Liver (tissue), 7 donors: ENCODE measurements at regions not wholly inside any gene's neighbourhood (a gene's known extent, or its start where the extent isn't known, plus 50 kb on each side); places are given as distances from the start of the nearest gene placed in this dataset.

Source experiments
- DNase-seq: peaks from one replicate; pipeline ENCODE4 v3.0.0-alpha.2; 2017; ENCODE audit warnings: low spot score
- H3K27ac ChIP-seq, 2 donors: one replicate each; pipeline ENCODE4 v1.7.0; 2013; ENCODE audit warnings: inconsistent platforms in 2 of 2, low read length in 2 of 2, control low read depth in 1 of 2, low read depth in 1 of 2, mild to moderate bottlenecking in 1 of 2
- H3K27me3 ChIP-seq, 4 donors: one replicate each; pipeline versions ENCODE4 v1.6.1 to v1.7.0; 2013; ENCODE audit warnings: low read length in 3 of 4, inconsistent platforms in 1 of 4, mild to moderate bottlenecking in 1 of 4, moderate library complexity in 1 of 4; ENCODE audit not compliant: control insufficient read depth in 4 of 4, insufficient read depth in 4 of 4
- H3K36me3 ChIP-seq, 4 donors: one replicate each; pipeline versions ENCODE4 v1.6.1 to v1.7.0; 2013; ENCODE audit warnings: low read length in 3 of 4, mild to moderate bottlenecking in 3 of 4, low read depth in 1 of 4, moderate library complexity in 1 of 4; ENCODE audit not compliant: control insufficient read depth in 4 of 4, insufficient read depth in 3 of 4
- H3K4me1 ChIP-seq, 4 donors: one replicate each; pipeline versions ENCODE4 v1.6.1 to v1.7.0; 2013; ENCODE audit warnings: low read length in 3 of 4, mild to moderate bottlenecking in 3 of 4, moderate library complexity in 1 of 4; ENCODE audit not compliant: control insufficient read depth in 4 of 4, insufficient read depth in 4 of 4
- H3K4me3 ChIP-seq, 3 donors: one replicate each; pipeline versions ENCODE4 v1.6.1 to v1.7.0; 2013; ENCODE audit warnings: low read length in 3 of 3, control low read depth in 1 of 3, low read depth in 1 of 3, mild to moderate bottlenecking in 1 of 3
- H3K9ac ChIP-seq, 2 donors: one replicate each; pipeline ENCODE4 v1.7.0; 2013; ENCODE audit warnings: low read length in 2 of 2, mild to moderate bottlenecking in 2 of 2, moderate library complexity in 2 of 2, control low read depth in 1 of 2, low read depth in 1 of 2
- H3K9me3 ChIP-seq, 4 donors: one replicate each; pipeline versions ENCODE4 v1.6.1 to v1.7.0; 2013; ENCODE audit warnings: low read length in 3 of 4; ENCODE audit not compliant: control insufficient read depth in 4 of 4
- ATF3 ChIP-seq: IDR thresholded peaks from 2 replicates; pipeline ENCODE4 v1.6.1; 2016; ENCODE audit warnings: antibody characterized with exemption
- EGR1 ChIP-seq, 2 donors: IDR thresholded peaks; 2 replicates each; pipeline ENCODE4 v1.6.1; 2016 to 2018; ENCODE audit warnings: antibody characterized with exemption in 2 of 2, low read depth in 2 of 2
- FOXA1 ChIP-seq: IDR thresholded peaks from 2 replicates; pipeline ENCODE4 v1.6.1; 2016; ENCODE audit warnings: antibody characterized with exemption
- FOXA2 ChIP-seq: IDR thresholded peaks from 2 replicates; pipeline ENCODE4 v1.6.1; 2016; ENCODE audit warnings: antibody characterized with exemption
- GABPA ChIP-seq, 2 donors: IDR thresholded peaks in 1 of 2; conservative IDR thresholded peaks in 1 of 2; 2 replicates each; pipeline ENCODE4 v1.6.1; 2016; ENCODE audit warnings: antibody characterized with exemption in 2 of 2, mild to moderate bottlenecking in 1 of 2, moderate library complexity in 1 of 2
- HNF4A ChIP-seq, 2 donors: conservative IDR thresholded peaks; 2 replicates each; pipeline ENCODE4 v1.6.1; 2016; ENCODE audit warnings: antibody characterized with exemption in 2 of 2, mild to moderate bottlenecking in 2 of 2
- HNF4G ChIP-seq: IDR thresholded peaks from 2 replicates; pipeline ENCODE4 v1.6.1; 2016; ENCODE audit warnings: antibody characterized with exemption
- JUND ChIP-seq, 2 donors: IDR thresholded peaks; 2 replicates each; pipeline ENCODE4 v1.6.1; 2016; ENCODE audit warnings: antibody characterized with exemption in 2 of 2
- MAX ChIP-seq: IDR thresholded peaks from 2 replicates; pipeline ENCODE4 v1.6.1; 2016; ENCODE audit warnings: antibody characterized with exemption
- NR2F2 ChIP-seq: IDR thresholded peaks from 2 replicates; pipeline ENCODE4 v1.6.1; 2016; ENCODE audit warnings: antibody characterized with exemption
- RAD21 ChIP-seq, 2 donors: IDR thresholded peaks; 2 replicates each; pipeline ENCODE4 v1.6.1; 2016; ENCODE audit warnings: antibody characterized with exemption in 2 of 2, mild to moderate bottlenecking in 2 of 2
- REST ChIP-seq: IDR thresholded peaks from 2 replicates; pipeline ENCODE4 v1.6.1; 2016; ENCODE audit warnings: antibody characterized with exemption, mild to moderate bottlenecking
- RXRA ChIP-seq, 2 donors: IDR thresholded peaks; 2 replicates each; pipeline ENCODE4 v1.6.1; 2017 to 2018; ENCODE audit warnings: antibody characterized with exemption in 2 of 2, mild to moderate bottlenecking in 1 of 2
- SP1 ChIP-seq: IDR thresholded peaks from 2 replicates; pipeline ENCODE4 v1.6.1; 2018; ENCODE audit warnings: antibody characterized with exemption, mild to moderate bottlenecking
- TAF1 ChIP-seq: conservative IDR thresholded peaks from 2 replicates; pipeline ENCODE4 v1.6.1; 2016; ENCODE audit warnings: antibody characterized with exemption, mild to moderate bottlenecking
- YY1 ChIP-seq: IDR thresholded peaks from 2 replicates; pipeline ENCODE4 v1.6.1; 2016; ENCODE audit warnings: antibody characterized with exemption, mild to moderate bottlenecking
- ZBTB33 ChIP-seq: IDR thresholded peaks from 2 replicates; pipeline ENCODE4 v1.6.1; 2016; ENCODE audit warnings: antibody characterized with exemption
- WGBS: extraction: QIAGEN DNeasy Blood & Tissue Kit; methylation state at CpG from one replicate; pipeline ENCODE4 v1.1.7; 2013; 5-methylcytosine and 5-hydroxymethylcytosine counted together
- donor health status: healthy.
- donor health status: healthy.
- donor health status: healthy.
- donor health status: healthy.

- Histone ChIP-seq H3K9ac (no peak overlapping the region), H3K27ac (no peak overlapping the region), H3K4me1 (no peaks in the 10 kb centered on the region), H3K4me3 (no peak overlapping the region), H3K27me3 (no peaks in the 10 kb centered on the region), H3K9me3 (no peaks in the 10 kb centered on the region), H3K36me3 (no peaks in the 10 kb centered on the region)
- DNase-seq = no peak
- WGBS = 84% methylated on average over 8 of the region's 8 CpGs
- no peak for TF ChIP-seq HNF4A (conservative IDR thresholded peaks at IDR 0.05)
- TF ChIP-seq YY1 = no peak
- TF ChIP-seq RAD21 (IDR thresholded peaks at IDR 0.05) = no peak
- no peak for TF ChIP-seq EGR1 (IDR thresholded peaks at IDR 0.05; ENCODE audit: low read depth in 2 of 2)
- no peak for TF ChIP-seq ATF3
- TF ChIP-seq SP1 = no peak
- no peak for TF ChIP-seq TAF1
Observed at GRCh38 chr12:27161458-27162228, 79.3 kb upstream of the C12orf71 start.

- no peak overlapping the region for H3K9ac ChIP-seq
- no peak overlapping the region for H3K27ac ChIP-seq
- no peak for TF ChIP-seq REST
- TF ChIP-seq TAF1 = no peak
- H3K9me3 ChIP-seq = no peaks in the 10 kb centered on the region
- DNase-seq = no peak
- H3K27me3 ChIP-seq = no peaks in the 10 kb centered on the region
- no peak overlapping the region for H3K4me3 ChIP-seq
- no peaks in the 10 kb centered on the region for H3K36me3 ChIP-seq
- H3K4me1 ChIP-seq = no peaks in the 10 kb centered on the region
Observed at GRCh38 chr12:27162229-27162537, 79.8 kb upstream of the C12orf71 start.

- Histone ChIP-seq H3K4me1 (no peaks in the 10 kb centered on the region), H3K9me3 (no peaks in the 10 kb centered on the region), H3K27me3 (no peaks in the 10 kb centered on the region), H3K36me3 (no peaks in the 10 kb centered on the region), H3K27ac (no peak overlapping the region), H3K4me3 (no peak overlapping the region), H3K9ac (no peak overlapping the region)
- WGBS = 80% methylated on average over 3 of the region's 3 CpGs
- DNase-seq = no peak
- TF ChIP-seq FOXA1 = no peak
- TF ChIP-seq REST = no peak
- no peak for TF ChIP-seq GABPA (IDR thresholded peaks at IDR 0.05 in 1 of 2, conservative IDR thresholded peaks at IDR 0.05 in 1 of 2)
- no peak for TF ChIP-seq HNF4G
- no peak for TF ChIP-seq ZBTB33
- no peak for TF ChIP-seq EGR1 (IDR thresholded peaks at IDR 0.05; ENCODE audit: low read depth in 2 of 2)
- TF ChIP-seq JUND (IDR thresholded peaks at IDR 0.05) = no peak
- no peak for TF ChIP-seq HNF4A (conservative IDR thresholded peaks at IDR 0.05)
- TF ChIP-seq NR2F2 = no peak
- no peak for TF ChIP-seq TAF1
- TF ChIP-seq MAX = no peak
- no peak for TF ChIP-seq RAD21 (IDR thresholded peaks at IDR 0.05)
- no peak for TF ChIP-seq SP1
- no peak for TF ChIP-seq FOXA2
- TF ChIP-seq RXRA (IDR thresholded peaks at IDR 0.05) = no peak
- no peak for TF ChIP-seq YY1
- TF ChIP-seq ATF3 = no peak
Observed at GRCh38 chr12:27163048-27163715, 80.8 kb upstream of the C12orf71 start.
